ENCODE measurements at regions not wholly inside any gene's neighbourhood (a gene's known extent, or its start where the extent isn't known, plus 50 kb on each side); places are given as distances from the start of the nearest gene placed in this dataset.

DNA sequence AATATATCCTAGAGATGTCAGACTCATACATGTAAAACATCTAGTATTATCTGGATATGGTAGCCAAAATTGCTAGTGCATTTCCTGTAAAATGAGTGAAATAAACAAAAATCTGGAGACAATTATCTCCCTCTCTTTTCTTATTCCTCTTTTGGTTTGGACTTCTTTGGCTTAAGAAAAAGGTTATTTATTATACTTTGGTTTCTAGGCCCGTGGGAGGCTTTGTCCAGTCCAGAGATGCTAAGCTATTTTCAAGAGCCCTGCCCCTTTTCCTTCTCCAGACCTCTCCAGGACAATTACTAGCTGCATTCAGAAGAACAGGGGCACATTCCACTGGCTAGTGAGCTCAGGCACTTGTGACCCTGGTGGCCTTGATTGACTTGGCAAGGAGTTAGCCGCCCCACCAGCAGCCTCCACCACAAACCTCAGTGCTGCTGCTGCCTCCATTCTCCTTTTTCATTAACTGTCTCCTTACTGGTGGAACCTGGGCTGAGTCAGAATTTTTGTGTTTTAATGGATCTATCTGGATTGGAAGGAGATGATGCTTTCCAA, 747.3 kb upstream of the TENM4 start:
- no peak for DNase-seq

- DNase-seq = no peak
Measured at GRCh38 chr11:80186692-80187091, 745.9 kb upstream of the TENM4 start.

DNA sequence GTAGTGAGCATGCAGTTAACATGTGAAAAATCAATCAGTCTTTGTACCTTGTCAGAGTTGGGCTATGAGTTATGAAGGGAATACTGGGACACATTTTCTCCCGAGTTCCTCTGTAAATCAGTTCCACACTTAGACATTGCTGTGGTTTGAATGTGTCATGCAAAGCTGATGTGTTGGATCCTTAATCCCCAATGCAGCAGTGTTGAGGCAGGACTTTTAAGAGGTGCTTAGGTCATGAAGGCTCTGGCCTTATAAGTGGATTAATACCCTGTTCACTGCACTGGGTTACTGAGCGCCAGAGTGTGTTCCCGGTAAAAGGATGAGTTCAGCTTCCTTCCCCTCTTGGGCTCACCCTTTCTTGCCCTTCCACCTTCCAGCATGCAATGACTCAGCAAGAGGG, 742.1 kb upstream of the TENM4 start:
- DNase-seq = no peak

DNA sequence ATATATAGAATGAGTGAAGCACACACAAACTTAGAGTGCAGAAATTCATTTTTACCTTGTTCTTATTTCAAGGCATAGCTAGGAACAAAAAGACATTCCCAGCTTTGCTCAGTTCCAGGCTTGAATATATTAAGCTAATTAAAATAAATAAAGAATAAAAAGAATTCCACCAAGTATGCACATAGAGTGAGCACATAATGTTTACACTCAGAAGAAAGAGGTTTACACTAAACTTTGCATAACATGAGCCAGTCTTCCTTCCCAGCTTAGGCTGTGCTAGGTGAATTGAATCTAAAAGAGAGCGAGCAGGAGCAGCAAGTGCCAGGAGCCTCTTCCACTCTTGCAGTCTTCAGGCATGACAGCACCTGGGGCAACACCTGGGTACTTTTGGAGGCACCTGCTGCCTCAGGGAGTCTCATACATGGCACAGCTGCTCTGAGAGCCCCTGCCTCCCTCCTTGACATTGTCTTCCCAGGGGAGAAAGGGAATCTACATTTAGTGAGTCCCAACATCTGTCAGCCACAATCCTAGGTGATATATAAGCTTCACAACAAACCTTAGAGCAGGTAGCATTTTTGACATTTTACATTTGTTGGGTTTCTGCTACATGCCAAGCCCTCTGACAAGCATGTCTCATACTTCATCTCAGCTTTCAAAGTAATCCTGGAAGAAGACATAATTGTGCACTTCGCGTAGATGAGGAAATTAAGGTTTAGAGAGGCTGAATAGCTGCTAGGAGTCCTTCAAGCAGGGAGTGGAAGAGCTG, 732.7 kb upstream of the TENM4 start:
- no peak for DNase-seq

- no peak for DNase-seq
Measured at GRCh38 chr11:80168796-80169195, 728.0 kb upstream of the TENM4 start.

DNA sequence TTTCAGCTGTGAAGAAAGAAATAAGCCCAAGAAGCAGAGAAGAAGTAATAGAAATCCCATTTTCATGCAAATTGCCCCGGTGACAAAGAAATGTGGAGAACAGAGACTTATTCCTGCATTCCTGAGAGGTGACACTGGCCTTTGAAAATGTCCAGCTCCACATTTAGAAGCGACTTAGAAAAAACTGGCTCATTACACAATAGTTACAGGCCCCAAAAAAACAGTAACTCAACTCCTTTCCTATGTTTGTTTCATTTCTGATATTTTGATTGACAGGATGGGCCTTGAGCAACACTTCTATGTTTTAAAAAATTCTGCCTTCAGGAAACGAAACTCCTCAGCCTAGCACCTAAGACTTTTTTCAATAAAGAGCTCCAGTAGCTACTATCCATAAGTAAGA, 726.9 kb upstream of the TENM4 start:
- peak; percentile 1 to 17 for DNase-seq

DNA sequence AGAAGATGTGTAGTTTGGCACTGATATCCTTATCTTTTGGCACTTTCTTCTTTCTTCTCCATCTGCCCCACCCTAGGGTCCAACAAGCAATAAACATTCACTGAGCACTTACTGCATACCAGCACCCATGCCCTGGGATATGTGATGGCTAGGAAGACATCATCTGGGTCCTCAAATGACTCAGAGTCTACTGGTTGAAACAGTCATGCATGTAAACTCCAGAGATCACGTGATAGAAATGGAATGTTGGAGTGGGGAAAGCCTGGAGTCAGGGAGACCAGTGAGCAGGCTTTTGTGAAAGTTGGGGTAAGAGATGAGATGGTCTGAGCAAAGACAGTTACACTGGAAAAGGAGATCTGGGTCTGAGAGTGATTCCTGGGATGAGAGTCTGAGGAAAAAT, 724.9 kb upstream of the TENM4 start:
- DNase-seq = no peak

- DNase-seq = no peak
Measured at GRCh38 chr11:80163441-80163840, 722.6 kb upstream of the TENM4 start.

DNA sequence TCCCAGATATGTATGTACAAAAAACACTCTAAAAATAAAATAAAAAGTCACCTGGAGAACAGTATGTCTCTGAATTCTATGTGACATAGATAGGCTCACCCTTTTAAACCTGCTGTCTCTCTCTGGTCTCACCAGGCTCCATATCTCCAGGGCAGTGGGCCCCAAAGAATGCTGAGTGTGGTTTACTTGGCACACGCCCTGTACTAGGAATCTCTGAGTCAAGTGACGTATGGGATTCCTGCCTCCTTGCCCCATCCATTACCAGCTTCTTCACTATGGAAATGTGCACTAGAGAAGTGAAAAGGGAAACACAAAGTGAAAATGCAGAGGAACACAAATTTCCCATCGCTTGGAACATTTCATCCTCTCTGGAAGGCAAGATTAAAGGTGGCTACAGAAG, 722.2 kb upstream of the TENM4 start:
- DNase-seq = no peak

GRCh38 chr11:80162387-80162786, 721.6 kb upstream of the TENM4 start:
- DNase-seq = no peak

GRCh38 chr11:80157447-80157846, 716.6 kb upstream of the TENM4 start:
- no peak for DNase-seq

DNA sequence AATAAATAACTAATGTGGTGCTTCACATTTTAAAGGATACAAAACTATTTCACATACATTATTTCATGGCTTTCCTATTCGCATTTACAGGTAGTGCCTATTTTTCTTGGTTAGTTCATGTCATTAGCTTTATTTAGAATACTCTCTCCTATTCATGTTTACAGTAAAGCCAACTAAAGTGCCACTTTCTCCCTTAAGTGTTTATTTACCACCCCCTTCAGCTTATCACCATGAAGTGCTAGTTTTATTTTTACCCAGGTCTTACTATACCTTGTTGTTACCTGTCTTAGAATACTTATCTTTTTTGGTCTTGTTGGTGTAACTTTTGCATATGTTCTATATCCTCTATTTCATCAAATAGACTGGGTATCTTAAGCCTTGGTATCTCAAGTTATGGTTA, 715.2 kb upstream of the TENM4 start:
- DNase-seq = no peak

DNA sequence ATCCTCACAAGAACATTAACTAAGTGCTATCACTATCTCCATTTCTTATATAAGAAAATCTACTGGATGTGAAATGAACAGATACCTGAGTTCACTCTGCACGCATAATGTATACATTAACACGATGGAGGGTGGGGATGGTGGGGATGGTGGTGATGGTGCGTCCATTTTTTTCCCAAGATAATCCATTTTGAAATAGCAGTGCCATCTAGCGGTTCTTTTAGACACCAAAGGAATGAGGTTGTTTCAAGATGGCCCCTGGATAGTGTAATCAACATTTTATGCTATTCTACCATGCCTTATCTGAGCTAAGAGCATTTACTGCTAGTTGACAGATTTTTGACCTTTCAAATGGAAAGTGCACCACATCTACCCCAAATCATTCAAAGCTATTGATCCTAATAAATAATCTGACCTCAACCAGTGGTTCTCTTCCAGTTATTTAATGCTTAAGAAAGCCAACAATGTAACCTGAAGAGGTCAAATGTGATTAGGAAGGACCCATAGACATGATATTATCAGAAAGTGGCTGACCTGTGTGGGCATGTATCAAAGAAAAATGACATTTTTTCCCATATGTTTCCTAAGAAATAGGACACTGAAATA, 714.7 kb upstream of the TENM4 start:
- DNase-seq = peak in 1 of 2 donors; percentile 2

- no peak for DNase-seq
Measured at GRCh38 chr11:80146232-80146631, 705.4 kb upstream of the TENM4 start.

DNA sequence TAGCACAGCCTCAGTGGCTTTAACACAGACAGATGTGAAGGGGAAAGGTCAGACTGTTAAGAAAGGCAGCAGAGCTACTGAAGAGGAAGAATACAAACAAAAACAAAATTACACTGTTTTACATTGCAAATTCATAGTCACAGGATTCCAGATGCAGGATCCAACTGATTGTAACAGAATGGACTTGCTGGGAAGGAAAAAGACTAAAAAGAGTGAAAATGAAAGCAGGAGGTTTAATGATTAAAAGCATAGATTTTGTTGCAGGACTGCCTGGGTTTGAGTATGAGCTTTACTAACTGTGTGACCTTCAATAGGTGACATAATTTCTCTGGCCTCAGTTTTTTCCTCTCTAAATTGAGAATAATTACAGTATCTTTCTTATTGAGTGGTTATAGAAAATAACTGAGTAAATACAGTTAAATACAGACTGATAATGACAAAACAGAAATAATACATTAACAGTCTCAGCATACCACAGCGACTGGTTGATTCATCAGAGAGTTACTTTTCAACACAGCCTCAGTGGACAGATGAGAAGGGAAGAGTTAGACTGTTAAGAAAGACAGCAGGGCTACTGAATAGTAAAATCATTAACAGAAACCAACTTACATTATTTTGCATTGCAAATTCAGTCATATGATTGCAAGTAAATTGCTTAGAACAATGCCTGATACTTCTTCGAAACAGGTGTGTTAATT, 704.2 kb upstream of the TENM4 start:
- DNase-seq = no peak

- DNase-seq = no peak
Measured at GRCh38 chr11:80136991-80137390, 696.2 kb upstream of the TENM4 start.

- no peak for DNase-seq
Measured at GRCh38 chr11:80129396-80129795, 688.6 kb upstream of the TENM4 start.

DNA sequence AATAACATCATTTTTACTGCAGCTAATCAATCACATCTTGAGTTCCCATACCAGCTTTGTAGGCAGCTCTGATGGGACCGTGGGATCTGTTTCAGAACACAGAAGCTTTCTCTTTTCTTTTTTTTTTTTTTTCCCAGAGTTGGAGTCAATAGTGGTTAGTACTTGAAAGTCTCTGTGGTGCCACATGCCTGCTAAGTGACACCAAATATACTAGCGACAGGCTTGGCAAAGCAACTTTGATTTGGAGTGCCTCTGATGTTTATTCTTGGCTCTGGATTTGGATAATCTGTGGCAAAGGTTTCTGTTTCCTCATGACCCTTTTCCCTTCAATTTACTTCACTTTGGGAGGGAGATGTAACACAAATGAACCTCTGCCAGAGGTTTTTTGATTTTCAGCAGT, 681.4 kb upstream of the TENM4 start:
- DNase-seq = no peak

GRCh38 chr11:80118073-80118472, 677.2 kb upstream of the TENM4 start:
- no peak for DNase-seq

GRCh38 chr11:80116796-80117195, 676.0 kb upstream of the TENM4 start:
- DNase-seq = no peak

DNA sequence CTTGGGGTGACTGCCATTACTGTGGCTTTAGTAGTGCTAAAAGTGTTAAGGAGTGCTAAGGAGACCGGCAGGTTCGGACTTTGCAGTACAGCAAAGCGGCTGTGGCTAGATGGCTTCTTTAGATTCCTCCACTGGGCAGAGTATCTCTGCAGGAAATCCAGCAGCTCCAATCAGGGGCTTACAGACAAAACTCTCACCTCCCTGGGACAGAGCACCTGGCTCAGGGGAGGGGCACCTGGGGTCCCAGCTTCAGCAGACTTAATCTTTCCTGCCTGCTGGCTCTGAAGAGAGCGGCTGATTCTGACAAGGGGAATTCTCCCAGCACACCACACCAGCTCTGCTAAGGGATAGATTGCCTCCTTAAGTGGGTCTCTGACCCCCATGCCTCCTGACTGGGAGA, 668.8 kb upstream of the TENM4 start:
- DNase-seq = no peak

GRCh38 chr11:80109031-80109430, 668.2 kb upstream of the TENM4 start:
- DNase-seq = no peak

DNA sequence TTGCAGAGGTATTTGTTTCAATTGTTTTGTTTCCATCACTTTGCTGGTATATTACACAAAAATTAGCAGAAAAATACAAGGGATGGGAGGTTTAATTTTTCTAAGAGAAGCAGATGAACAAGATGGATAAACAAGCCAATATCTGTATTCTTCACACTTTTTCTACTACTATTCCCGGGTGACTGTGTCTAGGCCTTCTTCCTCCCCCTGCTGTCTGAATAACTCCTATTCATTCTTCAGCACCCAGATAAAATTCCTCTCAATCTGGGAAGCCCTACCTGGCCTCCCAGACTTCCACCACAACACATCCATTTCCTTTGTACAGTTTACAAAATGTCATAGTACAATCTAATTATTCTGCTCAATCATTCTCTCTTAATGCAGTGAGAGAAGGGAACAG, 666.6 kb upstream of the TENM4 start:
- no peak for DNase-seq

DNA sequence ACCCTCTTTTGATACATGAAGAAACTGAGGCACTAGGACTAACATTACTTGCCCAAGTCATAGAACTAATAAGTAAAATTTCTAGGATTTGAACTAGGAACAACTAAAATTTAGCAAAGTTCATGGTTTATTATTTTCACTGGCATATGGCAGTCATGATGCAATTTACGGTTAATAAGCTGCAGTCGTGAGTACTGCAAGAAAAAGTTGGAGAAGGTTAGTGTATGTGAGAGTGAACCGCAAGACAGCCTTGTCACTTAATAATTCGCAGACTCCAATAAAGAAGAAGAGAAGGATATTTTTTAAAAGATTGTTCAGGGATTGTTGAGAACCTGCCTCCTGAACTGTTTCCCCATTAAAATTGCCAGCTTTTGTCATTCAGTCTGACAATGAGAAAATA, 663.4 kb upstream of the TENM4 start:
- no peak for DNase-seq

All from inflammatory macrophage (primary cell).